Caco-2 (cell line): ENCODE measurements at regions not wholly inside any gene's neighbourhood (a gene's known extent, or its start where the extent isn't known, plus 50 kb on each side); places are given as distances from the start of the nearest gene placed in this dataset.
"Not testable (repeated sequence)": the region's sequence is repeated elsewhere in the genome, so short reads cannot be mapped to it uniquely, and the experiment has no call there.

Source experiments
- BruUV-seq: library from RNA; stranded (reverse); fragments of 400-500 nt; replicated peaks from 2 replicates; lab custom pipeline; 2021; lab: Mats Ljungman, UMichigan
- CTCF ChIA-PET: fragments of 300-600 bp; sonication (Branson Sonifier 250); formaldehyde crosslinking; loops from one replicate; lab custom pipeline; 2022; ENCODE audit warnings: antibody characterized with exemption; lab: Charles Lee
- POLR2A ChIA-PET: fragments of 300-600 bp; sonication (Branson Sonifier 250); formaldehyde crosslinking; loops from one replicate; lab custom pipeline; 2022; ENCODE audit warnings: antibody characterized with exemption; lab: Charles Lee
- DNase-seq, 2 experiments: peaks; one replicate each; pipeline versions ENCODE4 v3.0.0 to v3.0.0-alpha.2; 2020 to 2022
- H3K27me3 ChIP-seq: replicated peaks from 2 replicates; pipeline ENCODE4 v1.6.0; 2011; ENCODE audit warnings: low read length; ENCODE audit not compliant: control insufficient read depth, insufficient read depth
- H3K36me3 ChIP-seq: 2 replicates; pipeline ENCODE4 v1.5.1; 2011; ENCODE audit warnings: low read length; ENCODE audit not compliant: control insufficient read depth, insufficient read depth
- H3K4me1 ChIP-seq: fragments of 250-450 bp; sonication (Bioruptor Pico); 2 replicates; pipeline ENCODE4 v1.5.1; 2020; ENCODE audit warnings: mild to moderate bottlenecking
- H3K4me3 ChIP-seq: 2 replicates; pipeline ENCODE4 v1.5.1; 2011; ENCODE audit warnings: low read depth, mild to moderate bottlenecking, control low read depth, low read length
- H3K9me3 ChIP-seq: fragments of 250-450 bp; sonication (Bioruptor Pico); 2 replicates; pipeline ENCODE4 v1.5.1; 2020; ENCODE audit warnings: mild to moderate bottlenecking, moderate library complexity
- H3K27ac Mint-ChIP-seq: one replicate; pipeline ENCODE4 v1.8.0; 2022; ENCODE audit warnings: mixed read lengths; ENCODE audit not compliant: unreplicated experiment
- H3K27me3 Mint-ChIP-seq: one replicate; pipeline ENCODE4 v1.8.0; 2022; ENCODE audit warnings: mixed read lengths; ENCODE audit not compliant: insufficient read depth, unreplicated experiment
- H3K36me3 Mint-ChIP-seq: one replicate; pipeline ENCODE4 v1.8.0; 2022; ENCODE audit warnings: mild to moderate bottlenecking, mixed read lengths; ENCODE audit not compliant: insufficient read depth, unreplicated experiment
- H3K4me1 Mint-ChIP-seq: one replicate; pipeline ENCODE4 v1.8.0; 2022; ENCODE audit warnings: low read depth, mixed read lengths; ENCODE audit not compliant: unreplicated experiment
- H3K4me3 Mint-ChIP-seq: one replicate; pipeline ENCODE4 v1.8.0; 2022; ENCODE audit warnings: mild to moderate bottlenecking, moderate library complexity, mixed read lengths; ENCODE audit not compliant: unreplicated experiment
- H3K9me3 Mint-ChIP-seq: one replicate; pipeline ENCODE4 v1.8.0; 2022; ENCODE audit warnings: mixed read lengths; ENCODE audit not compliant: unreplicated experiment
- intact Hi-C: fragments of 100-400 bp; cut with micrococcal nuclease; formaldehyde crosslinking; loops from one replicate; pipeline ENCODE4 v1.10.0; 2022; ENCODE audit not compliant: unreplicated experiment
- TF ChIP-seq, protein P1 (sequence below), 2 experiments: fragments of 200-600 bp in 1 of 2; IDR thresholded peaks; 1 replicate in 1 of 2; 2 replicates in 1 of 2; pipeline versions ENCODE4 v1.5.1 to v1.8.0; 2011 to 2022; ENCODE audit warnings: antibody characterized with exemption in 1 of 2, control low read depth in 1 of 2, inconsistent platforms in 1 of 2, low read depth in 1 of 2, low read length in 1 of 2, mild to moderate bottlenecking in 1 of 2, moderate library complexity in 1 of 2; ENCODE audit not compliant: insufficient read depth in 1 of 2, severe bottlenecking in 1 of 2, unreplicated experiment in 1 of 2

GRCh38 chr13:65112531-65112941 lies 2117.6 kb downstream of the PCDH9 start:
- DNase-seq = no peak
- Histone ChIP-seq H3K9me3 (0 out of 2 replicates have a peak, but pooled peaks cover 3% of the 10 kb centered on the region), H3K4me3 (no peak overlapping the region), H3K36me3 (no peaks in the 10 kb centered on the region), H3K4me1 (no peaks in the 10 kb centered on the region), H3K27me3 (no peaks in the 10 kb centered on the region)
- intact Hi-C loops = no loop called here
- POLR2A ChIA-PET = no interaction called here
- Mint-ChIP-seq H3K4me1 (peaks cover 2% of the 10 kb centered on the region), H3K9me3 (peaks cover 18% of the 10 kb centered on the region), H3K4me3 (no peak overlapping the region), H3K27ac (no peak overlapping the region), H3K36me3 (no peaks in the 10 kb centered on the region), H3K27me3 (no peaks in the 10 kb centered on the region)
- BruUV-seq = no TSS peak
- CTCF ChIA-PET = no interaction called here
- TF ChIP-seq, protein P1, sequence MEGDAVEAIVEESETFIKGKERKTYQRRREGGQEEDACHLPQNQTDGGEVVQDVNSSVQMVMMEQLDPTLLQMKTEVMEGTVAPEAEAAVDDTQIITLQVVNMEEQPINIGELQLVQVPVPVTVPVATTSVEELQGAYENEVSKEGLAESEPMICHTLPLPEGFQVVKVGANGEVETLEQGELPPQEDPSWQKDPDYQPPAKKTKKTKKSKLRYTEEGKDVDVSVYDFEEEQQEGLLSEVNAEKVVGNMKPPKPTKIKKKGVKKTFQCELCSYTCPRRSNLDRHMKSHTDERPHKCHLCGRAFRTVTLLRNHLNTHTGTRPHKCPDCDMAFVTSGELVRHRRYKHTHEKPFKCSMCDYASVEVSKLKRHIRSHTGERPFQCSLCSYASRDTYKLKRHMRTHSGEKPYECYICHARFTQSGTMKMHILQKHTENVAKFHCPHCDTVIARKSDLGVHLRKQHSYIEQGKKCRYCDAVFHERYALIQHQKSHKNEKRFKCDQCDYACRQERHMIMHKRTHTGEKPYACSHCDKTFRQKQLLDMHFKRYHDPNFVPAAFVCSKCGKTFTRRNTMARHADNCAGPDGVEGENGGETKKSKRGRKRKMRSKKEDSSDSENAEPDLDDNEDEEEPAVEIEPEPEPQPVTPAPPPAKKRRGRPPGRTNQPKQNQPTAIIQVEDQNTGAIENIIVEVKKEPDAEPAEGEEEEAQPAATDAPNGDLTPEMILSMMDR (IDR thresholded peaks at IDR 0.05; ENCODE audit: insufficient read depth in 1 of 2, low read depth in 1 of 2, low read length in 1 of 2, severe bottlenecking in 1 of 2, unreplicated experiment in 1 of 2) = no peak

DNA sequence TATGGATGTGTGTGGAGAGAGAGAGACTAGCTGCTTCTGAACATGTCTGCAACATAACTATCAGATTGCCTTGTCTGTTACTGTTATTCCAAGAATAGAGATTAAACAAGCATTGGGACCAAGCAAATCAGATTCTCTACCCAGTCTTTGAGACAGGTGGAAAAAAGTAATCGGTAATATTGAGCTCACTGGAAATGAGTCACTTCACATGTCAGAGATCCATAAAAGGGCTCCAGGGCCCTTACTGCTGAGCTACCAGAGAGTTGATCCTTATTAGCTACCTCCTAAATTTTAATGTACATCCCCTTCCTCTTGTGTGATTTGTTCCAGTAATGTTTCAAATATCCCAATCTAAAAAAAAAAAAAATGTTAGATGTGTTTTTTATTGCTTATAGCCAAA lies 2118.0 kb downstream of the PCDH9 start:
- intact Hi-C loops = no loop called here
- Mint-ChIP-seq H3K9me3 (peaks cover 22% of the 10 kb centered on the region), H3K27ac (no peak overlapping the region), H3K36me3 (no peaks in the 10 kb centered on the region), H3K27me3 (no peaks in the 10 kb centered on the region), H3K4me3 (no peak overlapping the region), H3K4me1 (no peaks in the 10 kb centered on the region)
- TF ChIP-seq, protein P1 (IDR thresholded peaks at IDR 0.05; ENCODE audit: insufficient read depth in 1 of 2, low read depth in 1 of 2, low read length in 1 of 2, severe bottlenecking in 1 of 2, unreplicated experiment in 1 of 2) = no peak
- no TSS peak for BruUV-seq
- CTCF ChIA-PET = no interaction called here
- Histone ChIP-seq H3K9me3 (0 out of 2 replicates have a peak, but pooled peaks cover 3% of the 10 kb centered on the region), H3K4me1 (no peaks in the 10 kb centered on the region), H3K36me3 (no peaks in the 10 kb centered on the region), H3K4me3 (no peak overlapping the region), H3K27me3 (no peaks in the 10 kb centered on the region)
- no peak for DNase-seq
- POLR2A ChIA-PET = no interaction called here

DNA sequence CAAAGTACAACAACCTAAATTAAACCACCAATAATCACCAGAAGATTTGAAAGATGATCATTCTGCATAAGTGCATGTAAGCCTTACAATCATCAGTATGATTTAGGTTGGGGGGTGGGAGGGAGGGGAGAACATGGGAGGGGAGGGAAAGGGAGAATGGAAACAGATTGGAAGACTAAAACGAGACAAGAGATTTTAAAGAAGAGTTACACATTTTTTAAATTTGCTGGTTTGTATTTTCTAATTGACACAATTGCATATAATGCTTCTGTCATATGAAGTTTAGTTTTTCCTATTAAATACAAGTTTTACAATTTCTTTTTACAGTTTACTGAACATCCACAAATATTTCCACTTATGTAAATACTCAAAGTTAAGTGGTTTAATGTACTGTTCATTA lies 2118.9 kb downstream of the PCDH9 start:
- no peak for DNase-seq
- no peaks in the 10 kb centered on the region for H3K36me3 ChIP-seq
- ChIA-PET CTCF (no interaction called here), POLR2A (no interaction called here)
- no peaks in the 10 kb centered on the region for H3K4me1 ChIP-seq
- Mint-ChIP-seq H3K4me1 (no peaks in the 10 kb centered on the region), H3K27me3 (no peaks in the 10 kb centered on the region), H3K27ac (no peak overlapping the region), H3K36me3 (no peaks in the 10 kb centered on the region), H3K4me3 (no peak overlapping the region), H3K9me3 (peaks cover 31% of the 10 kb centered on the region)
- no TSS peak for BruUV-seq
- no peak overlapping the region for H3K4me3 ChIP-seq
- TF ChIP-seq, protein P1 (IDR thresholded peaks at IDR 0.05; ENCODE audit: insufficient read depth in 1 of 2, low read depth in 1 of 2, low read length in 1 of 2, severe bottlenecking in 1 of 2, unreplicated experiment in 1 of 2) = no peak
- intact Hi-C loops = no loop called here
- 0 out of 2 replicates have a peak, but pooled peaks cover 3% of the 10 kb centered on the region for H3K9me3 ChIP-seq
- no peaks in the 10 kb centered on the region for H3K27me3 ChIP-seq

GRCh38 chr13:65104436-65104835 lies 2125.7 kb downstream of the PCDH9 start:
- DNase-seq, CTCF ChIA-PET, H3K27me3 ChIP-seq, H3K9me3 ChIP-seq, POLR2A ChIA-PET, H3K36me3 ChIP-seq, H3K27me3 Mint-ChIP-seq, H3K27ac Mint-ChIP-seq, H3K4me3 ChIP-seq, H3K4me3 Mint-ChIP-seq, BruUV-seq, H3K36me3 Mint-ChIP-seq, H3K4me1 Mint-ChIP-seq, intact Hi-C loops, H3K4me1 ChIP-seq: not testable (repeated sequence)
- H3K9me3 Mint-ChIP-seq = peaks cover 33% of the 10 kb centered on the region
